ENCODE measurements at regions not wholly inside any gene's neighbourhood (a gene's known extent, or its start where the extent isn't known, plus 50 kb on each side); places are given as distances from the start of the nearest gene placed in this dataset.

- no peak for DNase-seq (ENCODE audit: low read depth)
- H3K4me3 ChIP-seq (ENCODE audit: low read depth, low read length): no peak overlapping the region
- no peaks in the 10 kb centered on the region for H3K36me3 ChIP-seq (ENCODE audit: control insufficient read depth, insufficient read depth, low read length)
- no peak for TF ChIP-seq CTCF (IDR thresholded peaks at IDR 0.05; ENCODE audit: insufficient read depth, low read length, poor library complexity, severe bottlenecking)
- peaks cover 57% of the 10 kb centered on the region for H3K27me3 ChIP-seq (ENCODE audit: control insufficient read depth, insufficient read depth, low read length)
These were observed 183.2 kb upstream of the GSE1 start for GRCh38 chr16:85429776-85430522.

- Histone ChIP-seq H3K27me3 (ENCODE audit: control insufficient read depth, insufficient read depth, low read length) (peaks cover 55% of the 10 kb centered on the region), H3K4me3 (ENCODE audit: low read depth, low read length) (no peak overlapping the region), H3K36me3 (ENCODE audit: control insufficient read depth, insufficient read depth, low read length) (no peaks in the 10 kb centered on the region)
- no peak for DNase-seq (ENCODE audit: low read depth)
- TF ChIP-seq CTCF (IDR thresholded peaks at IDR 0.05; ENCODE audit: insufficient read depth, low read length, poor library complexity, severe bottlenecking): no peak
These were observed 182.3 kb upstream of the GSE1 start for GRCh38 chr16:85430523-85431421.

- TF ChIP-seq CTCF (IDR thresholded peaks at IDR 0.05; ENCODE audit: insufficient read depth, low read length, poor library complexity, severe bottlenecking): no peak
- no peak overlapping the region for H3K4me3 ChIP-seq (ENCODE audit: low read depth, low read length)
- no peak for DNase-seq (ENCODE audit: low read depth)
These were observed 181.5 kb upstream of the GSE1 start for GRCh38 chr16:85431431-85432124.

GRCh38 chr16:85432606-85433005 lies 180.5 kb upstream of the GSE1 start:
- no peak overlapping the region for H3K4me3 ChIP-seq (ENCODE audit: low read depth, low read length)

More at GRCh38 chr16:85431431-85432124, 181.5 kb upstream of the GSE1 start:
- Histone ChIP-seq H3K27me3 (ENCODE audit: control insufficient read depth, insufficient read depth, low read length) (peaks cover 62% of the 10 kb centered on the region), H3K36me3 (ENCODE audit: control insufficient read depth, insufficient read depth, low read length) (no peaks in the 10 kb centered on the region)

GRCh38 chr16:85433477-85433876 lies 179.6 kb upstream of the GSE1 start:
- H3K4me3 ChIP-seq (ENCODE audit: low read depth, low read length): no peak overlapping the region
- no peak for DNase-seq (ENCODE audit: low read depth)
- H3K27me3 ChIP-seq (ENCODE audit: control insufficient read depth, insufficient read depth, low read length): peaks cover 69% of the 10 kb centered on the region
- no peaks in the 10 kb centered on the region for H3K36me3 ChIP-seq (ENCODE audit: control insufficient read depth, insufficient read depth, low read length)
- TF ChIP-seq CTCF (IDR thresholded peaks at IDR 0.05; ENCODE audit: insufficient read depth, low read length, poor library complexity, severe bottlenecking): no peak

More at GRCh38 chr16:85432606-85433005, 180.5 kb upstream of the GSE1 start:
- no peak for DNase-seq (ENCODE audit: low read depth)
- H3K36me3 ChIP-seq (ENCODE audit: control insufficient read depth, insufficient read depth, low read length): no peaks in the 10 kb centered on the region
- H3K27me3 ChIP-seq (ENCODE audit: control insufficient read depth, insufficient read depth, low read length): peaks cover 65% of the 10 kb centered on the region
- TF ChIP-seq CTCF (IDR thresholded peaks at IDR 0.05; ENCODE audit: insufficient read depth, low read length, poor library complexity, severe bottlenecking): no peak

All from kidney epithelial cell (primary cell).